MM.1S (cell line): ENCODE measurements at regions not wholly inside any gene's neighbourhood (a gene's known extent, or its start where the extent isn't known, plus 50 kb on each side); places are given as distances from the start of the nearest gene placed in this dataset.
"Not testable (repeated sequence)": the region's sequence is repeated elsewhere in the genome, so short reads cannot be mapped to it uniquely, and the experiment has no call there.

Experiments
- DNase-seq: peaks from one replicate; pipeline ENCODE4 v3.0.0-alpha.2; 2015
- H2AFZ ChIP-seq: fragments of 300-600 bp; sonication (generic); 2 replicates; pipeline ENCODE4 v1.6.0; 2016; ENCODE audit warnings: antibody characterized with exemption, low read length
- H3F3A ChIP-seq: fragments of 300-600 bp; sonication (generic); 2 replicates; pipeline ENCODE4 v1.6.1; 2016; ENCODE audit warnings: mild to moderate bottlenecking, antibody characterized with exemption, low read length, moderate library complexity, mixed read lengths; ENCODE audit not compliant: insufficient read depth
- H3K27ac ChIP-seq: fragments of 300-600 bp; sonication (generic); 2 replicates; pipeline ENCODE4 v1.5.1; 2016; ENCODE audit warnings: mild to moderate bottlenecking, low read length
- H3K27me3 ChIP-seq: fragments of 300-600 bp; sonication (generic); replicated peaks from 2 replicates; pipeline ENCODE4 v1.6.0; 2016; ENCODE audit warnings: low read length; ENCODE audit not compliant: insufficient read depth
- H3K36me3 ChIP-seq: fragments of 300-600 bp; sonication (generic); replicated peaks from 2 replicates; pipeline ENCODE4 v1.6.1; 2016; ENCODE audit warnings: mild to moderate bottlenecking, low read length, mixed read lengths; ENCODE audit not compliant: insufficient read depth
- H3K4me1 ChIP-seq: fragments of 300-600 bp; sonication (generic); 2 replicates; pipeline ENCODE4 v1.6.1; 2016; ENCODE audit warnings: low read length, mixed read lengths
- H3K4me2 ChIP-seq: fragments of 300-600 bp; sonication (generic); 2 replicates; pipeline ENCODE4 v1.6.0; 2016; ENCODE audit warnings: low read depth, low read length
- H3K4me3 ChIP-seq: fragments of 300-600 bp; sonication (generic); 2 replicates; pipeline ENCODE4 v1.5.1; 2016; ENCODE audit warnings: low read length, mixed read lengths
- H3K79me2 ChIP-seq: fragments of 300-600 bp; sonication (generic); 2 replicates; pipeline ENCODE4 v1.6.1; 2016; ENCODE audit warnings: mixed run types, low read length, mixed read lengths
- H3K9ac ChIP-seq: fragments of 300-600 bp; sonication (generic); 2 replicates; pipeline ENCODE4 v1.6.1; 2016; ENCODE audit warnings: low read length, mixed read lengths
- H3K9me2 ChIP-seq: fragments of 300-600 bp; sonication (generic); replicated peaks from 2 replicates; pipeline ENCODE4 v1.6.1; 2016; ENCODE audit warnings: mild to moderate bottlenecking, low read length, mixed read lengths; ENCODE audit not compliant: insufficient read depth
- H3K9me3 ChIP-seq: fragments of 300-600 bp; sonication (generic); replicated peaks from 2 replicates; pipeline ENCODE4 v1.6.1; 2016; ENCODE audit warnings: mild to moderate bottlenecking, low read length, mixed read lengths; ENCODE audit not compliant: insufficient read depth
- H4K20me1 ChIP-seq: fragments of 300-600 bp; sonication (generic); 2 replicates; pipeline ENCODE4 v1.6.1; 2016; ENCODE audit warnings: mild to moderate bottlenecking, low read length, moderate library complexity, mixed read lengths; ENCODE audit not compliant: insufficient read depth
- EZH2 ChIP-seq: fragments of 300-600 bp; sonication (generic); optimal IDR thresholded peaks from 2 replicates; pipeline ENCODE3; 2017; ENCODE audit warnings: low read depth, mild to moderate bottlenecking, antibody characterized with exemption, low read length, mixed read lengths
- EZH2phosphoT487 ChIP-seq: fragments of 300-600 bp; sonication (generic); IDR thresholded peaks from 2 replicates; pipeline ENCODE4 v1.6.1; 2018; ENCODE audit warnings: antibody characterized with exemption, low read length
- TF ChIP-seq, protein P1 (sequence below): fragments of 300-600 bp; sonication (generic); IDR thresholded peaks from 2 replicates; pipeline ENCODE4 v1.5.1; 2016; ENCODE audit warnings: antibody characterized with exemption, low read length, mixed read lengths

DNA sequence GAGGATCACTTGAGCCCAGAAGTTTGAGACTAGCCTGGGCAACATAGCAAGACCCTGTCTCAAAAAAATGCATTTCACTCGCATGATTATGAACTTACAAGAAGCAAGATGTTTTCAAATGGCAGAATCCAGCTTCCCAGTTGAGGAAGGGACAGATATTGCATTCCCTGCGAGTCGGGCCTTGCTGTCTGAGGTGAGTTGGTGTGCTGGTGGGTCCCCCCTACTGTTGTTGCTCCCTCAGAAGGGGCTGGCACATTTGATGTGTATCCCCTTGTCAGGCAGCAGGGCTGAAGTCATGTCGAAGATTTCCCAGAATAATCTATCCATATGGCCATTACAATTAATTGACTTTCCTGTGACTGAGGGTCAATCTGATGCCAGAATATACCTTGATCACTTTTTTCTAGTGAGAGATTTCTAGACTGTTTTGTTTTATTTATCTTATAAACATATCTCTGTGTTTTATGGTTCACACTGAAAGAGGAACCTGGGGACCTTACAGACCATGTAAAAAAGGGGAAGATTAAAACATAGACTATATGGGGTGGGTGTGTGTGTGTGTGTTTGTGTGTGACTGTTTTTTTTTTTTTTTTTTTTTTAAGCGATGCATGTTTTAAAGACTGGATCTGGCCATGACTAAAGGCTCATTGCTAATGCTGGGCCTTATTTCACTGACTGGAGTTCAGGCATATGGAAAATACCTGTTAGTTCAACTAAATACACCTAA lies 112.1 kb upstream of the MRPS22 start:
- no peaks in the 10 kb centered on the region for H3F3A ChIP-seq
- no peaks in the 10 kb centered on the region for H3K9me2 ChIP-seq
- no peaks in the 10 kb centered on the region for H3K79me2 ChIP-seq
- no peaks in the 10 kb centered on the region for H3K27me3 ChIP-seq
- DNase-seq: no peak
- H3K36me3 ChIP-seq: no peaks in the 10 kb centered on the region
- H3K9ac ChIP-seq: no peak overlapping the region
- H3K27ac ChIP-seq: no peak overlapping the region
- no peak overlapping the region for H2AFZ ChIP-seq
- H3K4me1 ChIP-seq: no peaks in the 10 kb centered on the region
- H3K4me2 ChIP-seq: no peak overlapping the region
- TF ChIP-seq EZH2: no peak
- TF ChIP-seq, protein P1, sequence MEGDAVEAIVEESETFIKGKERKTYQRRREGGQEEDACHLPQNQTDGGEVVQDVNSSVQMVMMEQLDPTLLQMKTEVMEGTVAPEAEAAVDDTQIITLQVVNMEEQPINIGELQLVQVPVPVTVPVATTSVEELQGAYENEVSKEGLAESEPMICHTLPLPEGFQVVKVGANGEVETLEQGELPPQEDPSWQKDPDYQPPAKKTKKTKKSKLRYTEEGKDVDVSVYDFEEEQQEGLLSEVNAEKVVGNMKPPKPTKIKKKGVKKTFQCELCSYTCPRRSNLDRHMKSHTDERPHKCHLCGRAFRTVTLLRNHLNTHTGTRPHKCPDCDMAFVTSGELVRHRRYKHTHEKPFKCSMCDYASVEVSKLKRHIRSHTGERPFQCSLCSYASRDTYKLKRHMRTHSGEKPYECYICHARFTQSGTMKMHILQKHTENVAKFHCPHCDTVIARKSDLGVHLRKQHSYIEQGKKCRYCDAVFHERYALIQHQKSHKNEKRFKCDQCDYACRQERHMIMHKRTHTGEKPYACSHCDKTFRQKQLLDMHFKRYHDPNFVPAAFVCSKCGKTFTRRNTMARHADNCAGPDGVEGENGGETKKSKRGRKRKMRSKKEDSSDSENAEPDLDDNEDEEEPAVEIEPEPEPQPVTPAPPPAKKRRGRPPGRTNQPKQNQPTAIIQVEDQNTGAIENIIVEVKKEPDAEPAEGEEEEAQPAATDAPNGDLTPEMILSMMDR: no peak
- no peak for TF ChIP-seq EZH2phosphoT487
- no peak overlapping the region for H3K4me3 ChIP-seq
- H3K9me3 ChIP-seq: no peaks in the 10 kb centered on the region
- no peaks in the 10 kb centered on the region for H4K20me1 ChIP-seq

DNA sequence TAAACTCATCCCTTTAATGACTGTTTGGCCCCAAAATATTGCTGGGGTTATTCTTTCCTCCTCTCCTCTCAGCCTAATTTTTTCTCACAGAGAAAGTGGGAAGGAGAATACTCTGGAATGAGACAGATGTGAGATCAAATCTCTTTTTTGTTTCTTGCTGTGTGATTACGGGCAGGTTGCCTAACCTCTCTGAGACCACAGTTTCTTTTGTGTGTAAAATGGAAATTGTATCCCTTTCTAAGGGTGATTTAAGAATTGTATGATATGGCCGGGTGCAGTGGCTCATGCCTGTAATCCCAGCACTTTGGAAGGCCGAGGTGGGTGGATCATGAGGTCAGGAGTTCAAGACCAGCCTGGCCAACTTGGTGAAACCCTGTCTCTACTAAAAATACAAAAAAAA lies 111.5 kb upstream of the MRPS22 start:
- H3K4me1 ChIP-seq, H3F3A ChIP-seq, H3K9me2 ChIP-seq, H3K4me3 ChIP-seq, H3K79me2 ChIP-seq, H3K4me2 ChIP-seq, DNase-seq, H3K9ac ChIP-seq, H3K36me3 ChIP-seq, H3K27ac ChIP-seq, H4K20me1 ChIP-seq, H3K9me3 ChIP-seq, H2AFZ ChIP-seq, H3K27me3 ChIP-seq: not testable (repeated sequence)

DNA sequence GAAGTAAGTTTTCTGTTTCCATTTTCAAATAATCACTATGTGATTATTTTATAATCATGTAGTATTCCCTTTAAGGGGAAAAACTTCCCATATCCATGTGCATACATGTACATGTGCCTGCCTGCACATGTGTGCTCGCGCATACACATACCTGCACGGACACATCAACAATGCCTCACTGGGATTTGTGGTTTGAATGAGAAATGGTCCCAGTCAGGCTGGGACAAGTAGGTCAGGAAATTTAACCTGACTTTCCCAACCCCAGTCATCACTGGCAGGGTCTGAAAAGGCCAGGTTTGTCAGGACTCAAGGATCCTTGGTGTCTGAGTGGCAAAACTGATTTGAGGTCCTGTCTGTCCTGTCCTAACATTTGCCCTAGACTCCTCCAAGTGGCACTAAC lies 109.3 kb upstream of the MRPS22 start:
- no peak overlapping the region for H3K4me2 ChIP-seq
- H3K27me3 ChIP-seq: no peaks in the 10 kb centered on the region
- no peaks in the 10 kb centered on the region for H3K79me2 ChIP-seq
- H3K9me2 ChIP-seq: no peaks in the 10 kb centered on the region
- H3K4me3 ChIP-seq: no peak overlapping the region
- H3K36me3 ChIP-seq: no peaks in the 10 kb centered on the region
- H4K20me1 ChIP-seq: no peaks in the 10 kb centered on the region
- no peak for DNase-seq
- no peak overlapping the region for H3K9ac ChIP-seq
- no peaks in the 10 kb centered on the region for H3F3A ChIP-seq
- no peaks in the 10 kb centered on the region for H3K4me1 ChIP-seq
- no peak overlapping the region for H3K27ac ChIP-seq
- TF ChIP-seq EZH2phosphoT487 (no peak), EZH2 (no peak)
- TF ChIP-seq, protein P1: no peak
- H3K9me3 ChIP-seq: no peaks in the 10 kb centered on the region
- H2AFZ ChIP-seq: no peak overlapping the region

DNA sequence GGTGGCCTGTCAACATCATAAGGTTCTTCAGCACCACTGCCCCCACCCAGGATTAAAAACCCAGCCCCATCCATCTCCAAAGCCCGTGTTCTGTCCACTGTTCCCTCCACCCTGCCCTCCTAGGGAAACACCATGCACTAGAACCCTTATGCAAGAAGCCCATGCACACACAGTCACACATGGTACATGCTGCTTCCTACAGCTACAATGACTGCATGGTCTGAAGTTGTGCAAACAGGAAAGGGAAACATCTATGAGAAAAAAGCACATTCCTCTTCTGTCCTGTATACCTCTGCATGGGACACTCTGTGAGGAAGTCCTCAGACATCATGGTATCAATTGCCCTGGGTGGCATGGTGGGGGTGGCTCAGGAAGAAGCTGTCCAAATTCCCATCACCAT lies 108.6 kb upstream of the MRPS22 start:
- Histone ChIP-seq H3K9ac (no peak overlapping the region), H3K4me3 (no peak overlapping the region), H3K79me2 (no peaks in the 10 kb centered on the region), H4K20me1 (no peaks in the 10 kb centered on the region), H3K27ac (no peak overlapping the region), H3K4me2 (no peak overlapping the region), H3F3A (no peaks in the 10 kb centered on the region), H2AFZ (no peak overlapping the region), H3K9me3 (no peaks in the 10 kb centered on the region), H3K27me3 (no peaks in the 10 kb centered on the region), H3K9me2 (no peaks in the 10 kb centered on the region), H3K4me1 (no peaks in the 10 kb centered on the region), H3K36me3 (no peaks in the 10 kb centered on the region)
- TF ChIP-seq EZH2phosphoT487 (no peak), EZH2 (no peak)
- TF ChIP-seq, protein P1: no peak
- no peak for DNase-seq
